ENCODE measurements at regions not wholly inside any gene's neighbourhood (a gene's known extent, or its start where the extent isn't known, plus 50 kb on each side); places are given as distances from the start of the nearest gene placed in this dataset.
A peak's percentile ranks its signal among the peaks of the same experiment; 100 is the strongest.
"Not testable (repeated sequence)": the region's sequence is repeated elsewhere in the genome, so short reads cannot be mapped to it uniquely, and the experiment has no call there.

DNA sequence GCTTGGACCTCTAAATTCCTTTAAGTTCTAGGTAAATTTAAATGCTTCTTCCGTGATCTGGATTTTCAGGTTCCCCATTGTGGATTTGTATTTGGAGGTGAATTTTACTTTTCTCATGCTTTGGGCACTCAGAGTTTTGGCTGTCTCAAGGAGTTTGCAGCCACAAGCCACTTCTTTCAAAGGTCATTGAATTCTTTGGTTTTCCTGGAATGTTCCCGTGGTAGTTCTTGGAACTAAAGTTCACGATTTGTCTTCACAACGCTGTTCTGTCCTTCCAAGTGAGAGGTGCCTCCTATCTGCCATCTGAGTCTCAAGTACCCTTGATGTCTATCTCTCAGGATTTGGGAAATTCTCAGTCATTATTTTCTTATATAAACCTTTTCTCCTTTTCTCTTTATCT, 1438.7 kb upstream of the ZEB2 start:
- no peak for DNase-seq

DNA sequence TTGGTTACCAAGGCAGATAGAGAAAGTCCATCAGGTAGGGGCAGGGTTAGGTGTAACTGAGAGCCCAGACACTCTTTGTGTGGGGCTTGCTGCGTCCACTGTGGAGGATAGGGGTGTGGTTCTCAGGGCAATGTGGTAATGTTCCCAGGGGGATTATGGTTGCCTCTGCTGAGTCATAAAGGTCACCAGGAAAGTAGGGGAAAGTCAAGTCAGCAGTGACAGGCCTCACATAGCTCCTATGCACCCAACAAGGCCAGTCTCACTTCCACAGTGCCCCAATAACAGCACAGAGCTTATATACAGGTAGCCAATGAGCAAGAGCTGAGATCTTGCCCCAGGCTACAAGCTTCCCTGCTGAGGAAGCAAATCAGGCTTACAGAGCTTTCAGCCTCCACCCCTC, 1438.0 kb upstream of the ZEB2 start:
- no peak for DNase-seq

DNA sequence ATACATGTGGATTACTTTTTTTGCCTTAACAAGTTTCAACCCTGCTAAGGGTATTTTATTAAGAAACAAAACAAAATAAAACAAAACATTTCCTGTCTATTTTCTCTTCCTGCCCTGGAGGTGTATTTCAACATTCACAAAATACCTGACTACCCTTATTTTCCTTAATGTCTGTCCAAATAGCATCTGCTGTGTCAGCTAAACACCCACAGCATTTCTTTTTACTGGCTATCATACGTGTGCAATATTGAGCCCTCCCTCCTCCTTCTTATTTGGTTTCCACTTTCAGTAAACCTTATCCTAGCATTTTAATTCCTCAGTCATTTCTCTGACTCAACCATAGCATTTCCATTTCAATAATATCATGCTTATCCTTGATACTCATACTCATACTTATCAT, 1420.0 kb upstream of the ZEB2 start:
- no peak for DNase-seq

DNA sequence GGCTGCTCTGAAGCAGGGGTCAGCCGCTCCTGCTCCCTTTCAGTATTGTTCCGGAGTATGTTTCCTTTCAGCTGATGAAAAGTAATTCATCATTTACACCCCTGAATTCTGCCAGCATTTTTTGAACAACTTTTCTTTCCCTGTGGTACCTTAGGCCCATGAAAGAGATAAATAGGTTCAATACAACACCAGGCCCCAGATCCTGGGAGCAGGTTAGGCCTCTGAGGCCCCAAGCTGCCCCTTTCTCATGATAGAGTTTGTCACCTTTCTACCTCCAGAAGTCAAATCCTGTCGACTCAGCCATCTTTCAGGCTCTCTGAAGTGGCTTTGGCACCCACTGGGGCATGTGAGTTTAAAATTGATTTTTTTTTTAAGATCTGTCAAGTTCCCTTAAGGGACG, 1415.1 kb upstream of the ZEB2 start:
- DNase-seq, result no peak

DNA sequence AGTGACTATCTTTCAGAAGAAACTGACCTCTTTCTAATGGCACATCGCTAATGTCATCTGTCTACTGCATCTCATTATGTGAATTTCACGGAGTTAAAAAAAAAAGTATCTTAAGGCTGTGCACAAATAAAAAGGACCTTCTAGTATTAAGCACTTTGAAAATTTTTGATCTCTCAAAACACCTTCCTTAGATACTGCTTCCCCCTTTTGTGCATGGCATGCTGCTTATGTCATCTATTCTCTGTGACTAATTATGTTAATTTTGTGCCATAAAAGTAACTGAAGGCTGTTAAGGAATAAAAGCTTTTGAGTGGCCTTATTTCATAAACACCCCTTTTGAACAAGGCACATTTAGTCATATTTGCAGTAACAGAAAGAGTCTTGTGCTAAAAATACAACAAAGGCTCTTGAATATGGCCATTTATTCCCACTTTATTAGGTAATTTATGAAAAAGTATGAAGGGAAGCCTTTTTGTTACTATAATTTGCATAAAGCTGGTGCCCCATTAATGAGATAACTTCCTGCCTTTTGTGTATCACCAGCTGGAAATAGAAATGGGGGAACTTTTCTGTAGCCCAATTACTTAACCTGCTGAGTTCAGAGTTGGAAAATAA, 1412.0 kb upstream of the ZEB2 start:
- DNase-seq, result no peak

DNA sequence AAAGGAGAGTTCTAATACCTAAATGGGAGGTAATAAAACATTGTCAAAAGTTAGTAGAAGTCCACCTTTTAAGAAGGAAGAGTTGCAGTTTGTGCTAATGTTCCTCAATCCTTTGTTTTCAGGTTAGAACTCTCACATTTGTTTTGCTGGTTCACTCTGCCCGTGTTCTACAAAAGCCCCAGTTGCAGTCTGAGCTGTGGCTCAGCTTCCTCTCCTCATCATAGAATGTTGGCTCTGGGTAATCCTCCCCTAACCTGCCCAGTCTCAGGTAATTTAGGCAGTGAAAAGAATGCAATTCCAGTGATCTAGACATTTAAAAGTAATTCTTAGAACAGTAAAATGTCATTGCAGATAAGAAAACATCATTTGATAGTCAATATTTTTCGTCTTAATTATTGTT, 1410.4 kb upstream of the ZEB2 start:
- DNase-seq, result no peak

DNA sequence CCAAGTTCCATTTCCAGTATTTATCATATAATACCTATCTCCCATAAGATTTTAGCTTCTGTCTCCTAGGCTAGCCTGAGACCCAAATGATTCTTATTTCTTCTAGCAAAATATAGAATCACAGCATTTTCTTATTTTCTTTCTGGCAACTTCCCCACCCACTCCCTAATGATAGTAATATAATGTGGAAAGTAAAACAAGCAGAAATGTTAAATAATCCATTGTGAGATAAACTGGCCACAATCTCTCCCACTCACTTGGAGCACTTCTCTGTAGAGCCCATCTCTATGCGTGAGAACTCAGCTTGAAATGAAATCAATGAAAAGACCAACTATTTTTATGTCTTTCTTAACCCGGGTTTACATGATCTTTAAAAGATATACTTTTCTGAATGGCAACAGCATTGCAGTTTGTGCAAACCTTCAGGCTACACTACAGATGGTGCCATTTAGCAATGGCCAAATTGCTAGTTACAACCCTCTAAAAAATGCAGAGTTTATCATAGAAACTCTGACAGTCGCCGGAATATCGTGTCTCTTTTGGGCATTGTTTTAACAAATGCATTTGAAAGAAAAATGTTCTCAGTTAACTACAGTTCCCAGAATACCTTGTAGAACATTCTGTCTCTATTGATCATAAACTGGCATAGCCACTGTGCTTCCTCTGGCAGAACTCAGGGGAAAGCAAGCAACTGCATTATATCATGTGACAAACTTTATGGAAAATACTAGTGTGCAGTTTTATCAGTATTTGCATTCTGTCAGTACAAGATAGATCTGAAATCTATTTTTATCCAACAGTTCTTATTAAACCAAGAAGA, 1407.4 kb upstream of the ZEB2 start:
- no peak for DNase-seq

DNA sequence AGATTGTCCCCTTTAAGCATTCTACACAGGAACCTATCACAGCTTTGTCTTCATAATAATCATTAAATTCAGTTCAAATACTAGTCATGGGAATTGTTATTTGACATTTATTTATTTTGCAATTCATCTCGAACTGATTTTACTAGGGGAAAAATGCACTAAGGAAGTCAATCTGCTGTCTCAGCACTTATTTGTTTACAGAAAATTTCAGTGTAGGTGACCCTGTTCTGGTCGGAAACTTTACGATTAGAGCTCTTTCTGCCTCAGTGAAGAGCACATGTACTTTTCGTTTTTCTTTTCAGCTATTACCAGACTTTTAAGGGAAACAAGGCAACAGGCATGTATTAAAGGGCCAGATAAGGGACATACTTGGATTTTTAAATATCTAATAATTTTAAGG, 1405.7 kb upstream of the ZEB2 start:
- no peak for DNase-seq

DNA sequence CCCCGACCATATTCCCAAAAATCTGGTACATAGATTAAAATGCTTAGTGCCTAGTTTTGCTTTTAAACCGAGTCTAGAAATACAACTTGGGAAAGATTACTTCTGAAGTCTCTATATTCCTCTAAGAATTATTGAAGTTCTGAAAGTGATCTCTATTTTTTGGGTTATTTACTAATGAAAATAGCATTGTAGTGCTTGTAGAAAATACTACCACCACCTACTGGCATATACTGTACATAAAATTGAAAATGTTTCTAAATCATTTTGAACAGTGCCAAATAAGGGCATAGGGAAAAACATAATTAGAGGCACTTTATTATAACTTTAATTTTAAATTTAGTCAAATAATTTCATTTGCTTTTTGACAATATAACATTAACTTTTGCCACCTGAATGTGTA, 1399.6 kb upstream of the ZEB2 start:
- no peak for DNase-seq

DNA sequence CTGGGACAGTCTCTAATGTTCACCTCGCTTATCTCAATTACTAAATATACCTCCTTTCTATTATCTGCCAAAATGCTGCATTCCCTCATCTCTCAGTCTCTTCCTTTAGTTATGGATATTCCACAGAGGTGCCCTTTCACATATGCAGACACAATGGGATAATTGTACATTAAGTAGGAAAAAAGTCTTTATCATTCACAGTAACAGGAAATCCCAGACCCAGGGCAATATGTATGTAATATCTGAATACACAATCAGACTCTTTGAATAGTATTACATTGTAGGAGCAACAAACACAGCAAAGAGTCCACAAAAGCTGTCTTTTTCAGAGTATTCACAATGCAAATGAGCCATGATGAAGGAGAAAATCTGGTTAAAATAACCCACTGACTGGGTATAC, 1399.0 kb upstream of the ZEB2 start:
- no peak for DNase-seq

DNA sequence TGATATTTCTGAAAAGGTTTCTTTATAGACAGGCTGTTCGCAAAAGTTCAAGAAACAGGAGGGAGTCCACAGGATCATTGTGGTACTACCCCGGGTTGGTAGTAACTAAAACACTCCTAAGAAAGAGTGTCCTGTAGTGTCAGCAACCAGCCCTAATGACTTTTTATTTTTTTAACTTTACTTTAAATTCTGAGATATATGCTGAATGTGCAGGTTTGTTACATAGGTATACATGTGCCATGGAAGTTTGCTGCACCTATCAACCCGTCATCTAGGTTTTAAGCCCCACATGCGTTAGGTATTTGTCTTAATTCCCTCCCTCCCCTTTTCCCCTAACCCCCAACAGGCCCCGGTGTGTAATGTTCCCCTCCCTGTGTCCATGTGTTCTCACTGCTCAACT, 1396.9 kb upstream of the ZEB2 start:
- DNase-seq, result no peak

DNA sequence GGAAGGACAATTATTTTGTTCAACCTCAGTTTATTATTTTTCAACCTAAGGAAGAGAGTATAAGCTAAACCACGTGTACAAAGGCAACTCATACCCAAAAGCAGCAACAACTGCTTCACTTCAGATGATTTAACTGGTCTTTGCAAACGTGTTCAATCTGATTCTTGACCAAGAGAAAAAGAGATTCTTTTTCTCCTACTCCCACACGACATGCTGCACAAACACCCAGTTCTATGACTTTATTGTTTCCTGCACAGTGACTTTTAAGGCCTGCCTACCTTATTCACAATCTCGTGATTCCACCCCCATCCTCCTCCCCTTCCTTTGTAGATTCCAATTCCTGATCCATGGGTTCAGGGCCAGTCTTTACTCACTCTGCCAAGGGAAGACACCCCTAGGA, 1394.8 kb upstream of the ZEB2 start:
- DNase-seq, result no peak

DNA sequence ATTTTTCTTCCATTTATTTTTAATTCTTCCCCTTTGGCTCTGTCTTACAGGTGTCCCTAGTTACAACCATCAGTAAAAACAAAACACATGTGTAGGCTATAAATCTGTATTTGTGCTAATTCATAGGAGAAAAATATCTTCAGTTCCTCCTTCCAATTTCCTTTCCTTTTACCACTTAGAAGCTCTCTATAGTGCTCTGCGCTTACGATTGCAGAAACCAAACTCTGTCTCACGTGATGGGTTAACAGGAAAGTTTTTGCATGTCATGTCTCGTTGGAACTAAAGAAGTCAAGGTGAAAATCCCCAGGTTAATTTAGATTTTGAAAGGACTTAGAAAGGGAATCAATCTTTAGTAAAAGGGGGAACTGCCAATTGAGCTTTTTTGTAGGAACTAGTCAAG, 1390.5 kb upstream of the ZEB2 start:
- no peak for DNase-seq

DNA sequence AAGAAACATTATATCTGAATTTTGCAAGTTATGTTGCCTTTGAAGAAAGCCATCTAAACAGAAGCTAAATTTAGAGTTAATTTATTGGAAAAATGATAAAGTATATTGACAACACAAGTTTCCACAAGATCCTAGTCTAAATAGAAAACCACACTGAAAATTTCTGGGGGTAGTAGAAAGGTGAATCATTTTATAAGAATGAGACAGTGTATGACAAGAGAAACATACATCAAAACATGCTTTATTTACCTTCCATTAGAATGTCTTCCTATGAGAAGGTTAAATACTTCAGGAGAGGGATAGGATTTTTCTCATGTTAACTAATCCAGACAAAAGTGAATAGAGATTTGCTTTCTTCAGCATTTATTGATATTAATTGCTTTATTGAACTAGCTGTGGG, 1389.8 kb upstream of the ZEB2 start:
- DNase-seq, result peak; percentile 11

DNA sequence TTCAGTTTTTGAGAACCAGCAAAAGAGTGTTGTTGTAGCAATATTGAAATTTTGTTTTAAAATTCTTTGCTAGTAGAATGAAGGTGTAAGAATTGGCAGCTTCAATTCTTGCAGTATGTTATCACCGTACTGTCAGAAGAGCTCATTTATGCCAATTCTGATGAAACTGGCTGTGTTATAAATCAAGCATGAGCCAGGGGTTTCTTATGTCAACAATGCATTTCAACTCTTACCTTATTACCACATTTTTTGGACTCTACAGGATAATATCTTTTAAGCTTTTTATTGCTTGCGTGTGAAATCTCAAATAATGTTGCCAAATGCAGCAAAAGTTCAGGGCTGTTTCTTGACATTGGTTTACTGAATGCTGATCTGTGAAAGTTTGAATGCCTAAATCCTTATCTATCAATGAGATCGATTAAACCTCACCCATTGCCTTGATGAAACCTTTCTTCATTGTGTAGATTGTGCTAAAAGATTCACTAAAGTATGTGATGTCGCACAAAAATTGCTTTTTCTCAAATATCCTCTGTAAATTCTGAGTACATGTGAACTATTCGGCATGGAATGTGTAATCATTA, 1389.3 kb upstream of the ZEB2 start:
- DNase-seq, result no peak

DNA sequence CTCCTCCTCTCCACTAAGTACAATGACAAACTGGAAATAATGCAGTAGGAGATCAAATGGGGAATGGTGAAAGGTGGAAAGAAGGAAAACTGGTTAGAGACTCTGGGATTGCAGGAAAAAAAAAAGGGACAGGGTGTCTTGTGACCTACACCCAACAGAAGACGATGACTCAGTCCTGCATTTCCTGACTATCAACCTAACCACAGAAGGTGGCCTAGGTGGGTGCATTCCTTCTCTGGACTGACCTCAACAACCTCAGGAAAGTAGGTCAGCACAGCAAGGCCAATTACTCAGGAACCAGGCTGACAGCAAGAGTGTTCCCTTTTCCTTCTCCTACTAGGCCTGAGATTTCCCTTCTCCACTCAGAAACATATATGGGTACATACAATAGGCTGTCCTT, 1386.4 kb upstream of the ZEB2 start:
- DNase-seq, result no peak

DNA sequence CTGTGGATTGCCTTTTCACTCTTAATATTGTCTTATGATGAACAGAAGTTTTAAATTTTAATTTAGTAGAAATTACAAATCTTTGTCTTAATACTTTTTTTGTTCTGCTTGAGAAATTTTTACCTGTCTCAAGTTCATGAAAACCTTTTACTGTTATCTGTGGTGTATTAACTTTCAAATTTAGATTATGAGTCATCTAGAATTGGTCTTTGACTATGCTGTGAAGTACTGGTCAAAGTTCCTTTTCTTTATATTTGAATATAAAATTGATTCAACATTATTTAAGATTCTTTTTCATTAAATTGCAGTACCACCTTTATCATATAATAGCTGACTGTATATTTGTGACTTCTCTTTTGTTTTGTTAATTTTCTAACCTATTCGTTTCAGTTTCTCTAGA, 1385.5 kb upstream of the ZEB2 start:
- DNase-seq, result no peak

DNA sequence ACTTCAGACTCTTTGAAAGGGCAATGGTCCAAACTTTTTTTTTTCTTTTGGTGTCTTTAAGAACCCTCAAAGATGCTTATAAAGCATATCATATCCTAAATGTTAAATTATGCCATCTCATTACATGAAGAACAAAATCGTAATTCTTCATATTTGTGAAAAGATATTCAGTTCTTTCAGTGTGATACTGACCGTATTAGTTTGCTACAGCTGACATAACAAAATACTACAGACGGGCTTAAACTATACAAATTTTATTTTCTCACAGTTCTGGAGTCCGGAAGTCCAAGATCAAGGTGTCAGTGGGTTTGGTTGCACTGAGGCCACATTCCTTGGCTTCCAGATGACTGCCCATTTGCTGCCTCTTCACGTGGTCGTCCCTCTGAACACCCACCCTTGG, 1377.2 kb upstream of the ZEB2 start:
- no peak for DNase-seq

DNA sequence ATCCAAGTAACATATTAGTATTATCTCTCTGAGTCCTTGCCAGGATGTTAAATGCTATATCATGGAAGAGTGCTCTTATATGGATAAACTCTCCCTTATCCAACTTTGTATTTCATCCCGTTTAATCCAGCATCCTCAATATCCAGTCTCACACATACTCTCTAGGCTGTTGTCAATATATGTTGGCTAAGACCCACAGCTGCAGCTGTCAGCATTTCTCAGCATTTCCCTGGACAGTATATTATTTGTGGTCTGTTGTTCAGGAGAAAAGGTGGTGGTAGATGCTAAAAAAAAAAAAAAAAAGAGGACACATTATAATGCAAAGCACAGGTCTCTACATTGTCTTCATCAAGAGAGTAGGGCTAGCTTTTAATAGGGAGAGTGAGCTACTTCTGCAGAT, 1368.0 kb upstream of the ZEB2 start:
- DNase-seq, result no peak

DNA sequence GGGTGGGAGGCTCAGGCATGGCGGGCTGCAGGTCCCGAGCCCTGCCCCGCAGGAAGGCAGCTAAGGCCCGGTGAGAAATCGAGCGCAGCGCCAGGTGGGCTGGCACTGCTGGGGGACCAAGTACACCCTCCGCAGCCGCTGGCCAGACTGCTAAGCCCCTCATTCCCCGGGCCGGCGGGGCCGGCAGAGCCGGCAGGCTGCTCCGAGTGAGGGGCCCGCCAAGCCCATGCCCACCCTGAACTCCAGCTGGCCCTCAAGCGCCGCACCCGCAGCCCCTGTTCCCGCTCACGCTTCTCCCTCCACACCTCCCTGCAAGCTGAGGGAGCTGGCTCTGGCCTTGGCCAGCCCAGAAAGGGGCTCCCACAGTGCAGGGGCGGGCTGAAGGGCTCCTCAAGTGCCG, 1361.1 kb upstream of the ZEB2 start:
- DNase-seq, result not testable (repeated sequence)

DNA sequence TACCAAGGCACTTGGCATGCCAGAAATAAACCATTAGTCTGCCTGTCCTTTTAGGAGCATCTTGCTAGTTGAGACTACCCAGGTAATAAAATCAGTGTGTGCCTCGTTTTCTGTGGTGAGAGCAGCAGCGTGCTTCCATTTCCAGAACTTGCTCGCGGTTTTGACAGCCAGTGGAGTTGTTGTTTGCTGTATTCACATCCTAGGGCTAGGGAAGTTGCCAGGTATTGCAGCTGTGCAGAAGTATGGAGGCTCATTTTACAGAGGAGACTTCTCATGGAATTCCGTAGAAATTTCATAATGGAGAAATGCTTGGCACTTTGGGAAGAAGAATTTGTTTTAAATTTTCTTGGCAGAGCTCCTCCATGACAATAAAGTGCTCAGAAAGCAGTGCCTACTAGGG, 1355.1 kb upstream of the ZEB2 start:
- DNase-seq, result no peak

DNA sequence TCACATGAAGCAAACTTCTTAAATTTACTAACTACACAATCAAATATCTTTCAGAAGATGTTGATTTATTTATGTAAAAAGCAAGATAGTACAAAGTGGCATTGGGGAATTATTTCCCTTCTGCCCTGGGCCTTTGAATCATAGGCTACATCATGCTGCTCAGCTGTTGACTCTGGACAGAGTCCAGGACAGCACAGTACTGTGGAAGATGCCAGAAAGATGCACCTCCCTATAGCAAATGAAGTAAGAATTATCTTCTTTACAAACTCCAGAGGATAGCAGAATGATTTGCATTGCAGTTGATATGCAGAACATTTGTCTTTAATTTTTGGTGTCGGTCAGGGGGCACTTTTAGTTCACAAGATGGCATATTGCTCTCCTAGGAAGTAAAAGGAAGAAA, 1354.5 kb upstream of the ZEB2 start:
- DNase-seq, result peak; percentile 52

DNA sequence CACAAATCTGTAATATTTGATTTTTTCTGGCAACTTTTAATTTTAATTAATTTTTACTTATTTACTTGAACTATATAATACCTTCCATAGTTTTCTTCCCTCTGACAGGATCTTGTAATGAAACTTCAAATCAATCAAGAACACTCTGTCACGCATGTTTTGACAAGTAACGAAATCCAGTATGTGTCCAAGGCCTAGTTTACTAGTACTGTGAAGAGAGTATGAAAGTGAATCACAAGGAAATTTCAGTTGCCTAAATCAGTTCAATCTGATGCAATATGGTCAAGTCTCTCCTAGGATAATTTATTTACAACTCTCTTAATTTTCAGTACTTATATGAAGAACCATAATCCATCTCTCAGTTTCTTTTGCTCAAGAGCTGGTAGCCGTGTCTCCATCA, 1344.6 kb upstream of the ZEB2 start:
- DNase-seq, result no peak

DNA sequence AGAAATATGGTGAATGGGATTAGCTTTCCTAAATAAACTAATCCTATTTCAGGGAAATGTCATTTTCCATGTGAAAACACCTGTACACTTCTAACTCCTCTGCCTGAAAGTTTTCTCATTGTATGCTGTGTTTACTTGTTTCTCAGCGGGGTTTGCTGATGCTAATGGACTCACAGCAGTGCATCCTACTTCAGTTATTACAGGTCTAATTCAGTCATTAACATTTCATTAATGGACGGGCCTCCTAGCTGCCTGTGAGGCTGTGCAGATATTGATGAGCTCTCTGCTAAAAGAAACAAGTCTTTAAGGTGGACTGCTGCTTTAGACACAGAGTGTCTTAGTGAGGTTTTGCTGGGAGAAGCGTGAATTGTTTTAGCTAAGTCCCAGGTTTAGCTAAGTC, 1342.0 kb upstream of the ZEB2 start:
- DNase-seq, result no peak
